ENCODE measurements at regions not wholly inside any gene's neighbourhood (a gene's known extent, or its start where the extent isn't known, plus 50 kb on each side); places are given as distances from the start of the nearest gene placed in this dataset.

DNA sequence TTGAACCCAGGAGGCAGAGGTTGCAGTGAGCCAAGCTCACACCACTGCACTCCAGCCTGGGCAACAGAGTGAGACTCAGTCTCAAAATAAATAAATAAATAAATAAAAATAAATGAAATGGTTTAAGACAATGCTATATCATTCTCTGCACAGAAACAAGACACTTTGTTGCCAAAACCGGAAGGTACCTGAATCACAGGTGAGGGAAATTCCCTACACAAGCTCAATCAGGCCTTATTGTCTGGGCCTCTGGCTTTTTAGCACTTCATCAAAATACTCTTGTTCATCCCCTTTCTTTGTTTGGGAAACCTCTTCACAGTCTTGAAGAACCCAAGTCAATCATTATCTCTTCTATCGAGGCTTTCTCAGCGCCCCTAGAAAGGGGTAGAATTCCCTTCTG, 166.1 kb upstream of the NPSR1 start:
- H3K4me3 ChIP-seq (ENCODE audit: low read length) = no peak overlapping the region
- H3K9me3 Mint-ChIP-seq = peaks cover 24 to 30% of the 10 kb centered on the region in 2 donors
- no peaks in the 10 kb centered on the region for H3K36me3 ChIP-seq (ENCODE audit: control insufficient read depth, insufficient read depth, low read length)
- no peaks in the 10 kb centered on the region for H3K27me3 ChIP-seq (ENCODE audit: control insufficient read depth, insufficient read depth, low read length)
- TF ChIP-seq, protein P1, sequence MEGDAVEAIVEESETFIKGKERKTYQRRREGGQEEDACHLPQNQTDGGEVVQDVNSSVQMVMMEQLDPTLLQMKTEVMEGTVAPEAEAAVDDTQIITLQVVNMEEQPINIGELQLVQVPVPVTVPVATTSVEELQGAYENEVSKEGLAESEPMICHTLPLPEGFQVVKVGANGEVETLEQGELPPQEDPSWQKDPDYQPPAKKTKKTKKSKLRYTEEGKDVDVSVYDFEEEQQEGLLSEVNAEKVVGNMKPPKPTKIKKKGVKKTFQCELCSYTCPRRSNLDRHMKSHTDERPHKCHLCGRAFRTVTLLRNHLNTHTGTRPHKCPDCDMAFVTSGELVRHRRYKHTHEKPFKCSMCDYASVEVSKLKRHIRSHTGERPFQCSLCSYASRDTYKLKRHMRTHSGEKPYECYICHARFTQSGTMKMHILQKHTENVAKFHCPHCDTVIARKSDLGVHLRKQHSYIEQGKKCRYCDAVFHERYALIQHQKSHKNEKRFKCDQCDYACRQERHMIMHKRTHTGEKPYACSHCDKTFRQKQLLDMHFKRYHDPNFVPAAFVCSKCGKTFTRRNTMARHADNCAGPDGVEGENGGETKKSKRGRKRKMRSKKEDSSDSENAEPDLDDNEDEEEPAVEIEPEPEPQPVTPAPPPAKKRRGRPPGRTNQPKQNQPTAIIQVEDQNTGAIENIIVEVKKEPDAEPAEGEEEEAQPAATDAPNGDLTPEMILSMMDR (IDR thresholded peaks at IDR 0.05) = no peak
- H3K4me1 Mint-ChIP-seq = no peaks in the 10 kb centered on the region
- no peak overlapping the region for H3K27ac ChIP-seq (ENCODE audit: low read length)
- intact Hi-C loops (cut with micrococcal nuclease) = no loop called here
- 83% methylated on average over 2 of the region's 3 CpGs for WGBS (ENCODE audit: insufficient coverage)
- H3K4me1 ChIP-seq (ENCODE audit: control insufficient read depth, insufficient read depth, low read length) = no peaks in the 10 kb centered on the region
- H3K36me3 Mint-ChIP-seq = no peaks in the 10 kb centered on the region
- H3K9me3 ChIP-seq (ENCODE audit: control insufficient read depth, insufficient read depth, low read length) = no peaks in the 10 kb centered on the region
- H3K27ac Mint-ChIP-seq = no peak overlapping the region
- ATAC-seq (no peak), DNase-seq (no peak)
- no peaks in the 10 kb centered on the region for H3K27me3 Mint-ChIP-seq (ENCODE audit: low read depth in 2 of 2)
- H3K4me3 Mint-ChIP-seq = no peak overlapping the region

DNA sequence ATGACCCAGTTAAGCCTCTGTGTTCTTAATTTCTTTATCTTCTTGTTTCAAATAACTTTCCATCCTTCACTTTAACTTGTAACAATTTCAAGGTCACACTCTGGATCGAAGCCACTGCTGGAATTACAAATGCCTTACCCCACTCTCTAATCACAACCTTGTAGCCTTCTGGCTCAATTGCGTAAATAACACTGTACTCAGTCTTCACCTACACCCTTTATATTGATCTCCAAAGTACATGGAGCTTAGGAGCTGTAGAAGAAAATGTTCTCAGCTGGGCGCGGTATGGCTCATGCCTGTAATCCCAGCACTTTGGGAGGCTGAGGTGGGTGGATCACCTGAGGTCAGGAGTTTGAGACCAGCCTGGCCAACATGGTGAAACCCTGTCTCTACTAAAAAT, 164.3 kb upstream of the NPSR1 start:
- WGBS (ENCODE audit: insufficient coverage) = 97% methylated on average over 2 of the region's 4 CpGs
- Mint-ChIP-seq H3K27ac (no peak overlapping the region), H3K9me3 (peaks cover 21 to 28% of the 10 kb centered on the region in 2 donors), H3K4me1 (no peaks in the 10 kb centered on the region), H3K4me3 (no peak overlapping the region), H3K27me3 (ENCODE audit: low read depth in 2 of 2) (no peaks in the 10 kb centered on the region), H3K36me3 (no peaks in the 10 kb centered on the region)
- Histone ChIP-seq H3K9me3 (ENCODE audit: control insufficient read depth, insufficient read depth, low read length) (no peaks in the 10 kb centered on the region), H3K36me3 (ENCODE audit: control insufficient read depth, insufficient read depth, low read length) (no peaks in the 10 kb centered on the region), H3K4me3 (ENCODE audit: low read length) (no peak overlapping the region), H3K4me1 (ENCODE audit: control insufficient read depth, insufficient read depth, low read length) (no peaks in the 10 kb centered on the region), H3K27me3 (ENCODE audit: control insufficient read depth, insufficient read depth, low read length) (no peaks in the 10 kb centered on the region), H3K27ac (ENCODE audit: low read length) (no peak overlapping the region)
- no peak for ATAC-seq
- TF ChIP-seq, protein P1 (IDR thresholded peaks at IDR 0.05) = no peak
- intact Hi-C loops (cut with micrococcal nuclease) = no loop called here
- DNase-seq = no peak

DNA sequence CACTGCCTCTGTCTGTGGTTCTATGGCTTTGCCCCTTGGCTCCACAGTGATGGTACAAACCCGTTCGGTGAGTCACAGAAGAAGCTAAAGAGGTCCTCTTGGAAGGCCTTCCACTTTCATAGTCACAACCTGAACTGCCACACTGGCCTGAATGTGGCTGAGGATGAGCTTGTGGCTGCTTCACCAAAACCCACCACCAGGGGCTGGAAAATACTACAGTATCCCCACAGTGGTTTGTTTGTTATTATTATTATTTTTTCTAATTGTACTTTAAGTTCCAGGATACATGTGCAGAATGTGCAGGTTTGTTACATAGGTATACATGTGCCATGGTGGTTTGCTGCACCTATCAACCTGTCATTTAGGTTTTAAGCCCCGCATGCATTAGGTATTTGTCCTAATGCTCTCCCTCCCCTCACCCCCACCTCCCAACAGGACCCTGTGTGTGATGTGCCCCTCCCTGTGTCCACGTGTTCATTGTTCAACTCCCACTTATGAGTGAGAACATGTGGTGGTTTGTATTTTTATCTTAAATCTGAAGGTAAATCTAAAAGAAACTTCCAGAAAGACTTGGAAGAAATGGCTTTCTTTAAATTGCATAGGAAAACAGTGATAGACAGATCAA, 160.8 kb upstream of the NPSR1 start:
- 78% methylated on average over 2 of the region's 4 CpGs for WGBS (ENCODE audit: insufficient coverage)
- TF ChIP-seq, protein P1 (IDR thresholded peaks at IDR 0.05) = no peak
- Histone ChIP-seq H3K27me3 (ENCODE audit: control insufficient read depth, insufficient read depth, low read length) (no peaks in the 10 kb centered on the region), H3K36me3 (ENCODE audit: control insufficient read depth, insufficient read depth, low read length) (no peaks in the 10 kb centered on the region), H3K27ac (ENCODE audit: low read length) (no peak overlapping the region), H3K9me3 (ENCODE audit: control insufficient read depth, insufficient read depth, low read length) (no peaks in the 10 kb centered on the region), H3K4me1 (ENCODE audit: control insufficient read depth, insufficient read depth, low read length) (no peaks in the 10 kb centered on the region), H3K4me3 (ENCODE audit: low read length) (no peak overlapping the region)
- Mint-ChIP-seq H3K36me3 (no peaks in the 10 kb centered on the region), H3K4me1 (no peaks in the 10 kb centered on the region), H3K27ac (no peak overlapping the region), H3K9me3 (peaks cover 19 to 22% of the 10 kb centered on the region in 2 donors), H3K4me3 (no peak overlapping the region), H3K27me3 (ENCODE audit: low read depth in 2 of 2) (no peaks in the 10 kb centered on the region)
- no peak for ATAC-seq
- intact Hi-C loops (cut with micrococcal nuclease) = no loop called here
- DNase-seq = no peak

- H3K4me1 Mint-ChIP-seq = no peaks in the 10 kb centered on the region
- no peaks in the 10 kb centered on the region for H3K9me3 ChIP-seq (ENCODE audit: control insufficient read depth, insufficient read depth, low read length)
- no peaks in the 10 kb centered on the region for H3K36me3 Mint-ChIP-seq
- ATAC-seq (no peak), DNase-seq (no peak)
- H3K4me3 ChIP-seq (ENCODE audit: low read length) = no peak overlapping the region
- no peak overlapping the region for H3K27ac ChIP-seq (ENCODE audit: low read length)
- intact Hi-C loops (cut with micrococcal nuclease) = no loop called here
- peaks cover 3 to 8% of the 10 kb centered on the region in 2 donors for H3K9me3 Mint-ChIP-seq
- no peaks in the 10 kb centered on the region for H3K27me3 Mint-ChIP-seq (ENCODE audit: low read depth in 2 of 2)
- H3K4me3 Mint-ChIP-seq = no peak overlapping the region
- 60% methylated on average over 1 of the region's 1 CpG for WGBS (ENCODE audit: insufficient coverage)
- no peaks in the 10 kb centered on the region for H3K27me3 ChIP-seq (ENCODE audit: control insufficient read depth, insufficient read depth, low read length)
- TF ChIP-seq, protein P1 (IDR thresholded peaks at IDR 0.05) = no peak
- no peaks in the 10 kb centered on the region for H3K4me1 ChIP-seq (ENCODE audit: control insufficient read depth, insufficient read depth, low read length)
- H3K27ac Mint-ChIP-seq = no peak overlapping the region
- no peaks in the 10 kb centered on the region for H3K36me3 ChIP-seq (ENCODE audit: control insufficient read depth, insufficient read depth, low read length)
Measured at GRCh38 chr7:34501156-34501555, 156.9 kb upstream of the NPSR1 start.
